ENCODE measurements at regions not wholly inside any gene's neighbourhood (a gene's known extent, or its start where the extent isn't known, plus 50 kb on each side); places are given as distances from the start of the nearest gene placed in this dataset.
A peak's percentile ranks its signal among the peaks of the same experiment; 100 is the strongest.

GRCh38 chr2:228444161-228444560 is 262.7 kb upstream of the SPHKAP start:
- H3K79me2 ChIP-seq (ENCODE audit: control insufficient read depth, insufficient read depth, low read length) = no peaks in the 10 kb centered on the region
- H3K4me1 ChIP-seq (ENCODE audit: control insufficient read depth, extremely low read depth, insufficient read depth, low read length) = no peaks in the 10 kb centered on the region
- no peaks in the 10 kb centered on the region for H3K27me3 ChIP-seq (ENCODE audit: control insufficient read depth, insufficient read depth, low read length)
- H3K4me2 ChIP-seq (ENCODE audit: extremely low read depth, insufficient read depth, low read length) = no peak overlapping the region
- no peak overlapping the region for H3K4me3 ChIP-seq (replicated peaks in 1 of 4; ENCODE audit: control extremely low read depth in 1 of 4, insufficient read depth in 1 of 4, low read depth in 3 of 4, low read length in 4 of 4)
- H3K9me3 ChIP-seq (ENCODE audit: control insufficient read depth, insufficient read depth, low read depth, low read length) = no peaks in the 10 kb centered on the region
- TF ChIP-seq EZH2 (IDR thresholded peaks at IDR 0.05; ENCODE audit: low read length, missing control alignments) (no peak), CTCF (conservative IDR thresholded peaks at IDR 0.05 in 1 of 2, IDR thresholded peaks at IDR 0.05 in 1 of 2; ENCODE audit: low read depth in 1 of 2, low read length in 2 of 2) (no peak)
- no peaks in the 10 kb centered on the region for H3K36me3 ChIP-seq (ENCODE audit: control insufficient read depth, insufficient read depth, low read length)
- no peak overlapping the region for H3K9ac ChIP-seq (ENCODE audit: insufficient read depth, low read length)
- H3K27ac ChIP-seq (ENCODE audit: insufficient read depth, low read length) = no peak overlapping the region
- no peaks in the 10 kb centered on the region for H4K20me1 ChIP-seq (ENCODE audit: control insufficient read depth, extremely low read depth, insufficient read depth, low read length)
- DNase-seq (ENCODE audit: low read depth in 2 of 2) = no peak
- H2AFZ ChIP-seq (ENCODE audit: low read length) = no peak overlapping the region

GRCh38 chr2:228433721-228434120 is 252.2 kb upstream of the SPHKAP start:
- H3K36me3 ChIP-seq (ENCODE audit: control insufficient read depth, insufficient read depth, low read length) = no peaks in the 10 kb centered on the region
- no peak overlapping the region for H3K4me3 ChIP-seq (replicated peaks in 1 of 4; ENCODE audit: control extremely low read depth in 1 of 4, insufficient read depth in 1 of 4, low read depth in 3 of 4, low read length in 4 of 4)
- no peak overlapping the region for H3K4me2 ChIP-seq (ENCODE audit: extremely low read depth, insufficient read depth, low read length)
- TF ChIP-seq CTCF (conservative IDR thresholded peaks at IDR 0.05 in 1 of 2, IDR thresholded peaks at IDR 0.05 in 1 of 2; ENCODE audit: low read depth in 1 of 2, low read length in 2 of 2) = no peak
- TF ChIP-seq EZH2 (IDR thresholded peaks at IDR 0.05; ENCODE audit: low read length, missing control alignments) = no peak
- no peak overlapping the region for H3K9ac ChIP-seq (ENCODE audit: insufficient read depth, low read length)
- H3K9me3 ChIP-seq (ENCODE audit: control insufficient read depth, insufficient read depth, low read depth, low read length) = no peaks in the 10 kb centered on the region
- no peaks in the 10 kb centered on the region for H4K20me1 ChIP-seq (ENCODE audit: control insufficient read depth, extremely low read depth, insufficient read depth, low read length)
- H3K27ac ChIP-seq (ENCODE audit: insufficient read depth, low read length) = no peak overlapping the region
- no peaks in the 10 kb centered on the region for H3K27me3 ChIP-seq (ENCODE audit: control insufficient read depth, insufficient read depth, low read length)
- H3K79me2 ChIP-seq (ENCODE audit: control insufficient read depth, insufficient read depth, low read length) = no peaks in the 10 kb centered on the region
- H3K4me1 ChIP-seq (ENCODE audit: control insufficient read depth, extremely low read depth, insufficient read depth, low read length) = no peaks in the 10 kb centered on the region
- DNase-seq (ENCODE audit: low read depth in 2 of 2) = peak in 1 of 2 donors; percentile 6
- no peak overlapping the region for H2AFZ ChIP-seq (ENCODE audit: low read length)

GRCh38 chr2:228432116-228432515 is 250.6 kb upstream of the SPHKAP start:
- H3K4me1 ChIP-seq (ENCODE audit: control insufficient read depth, extremely low read depth, insufficient read depth, low read length) = no peaks in the 10 kb centered on the region
- H4K20me1 ChIP-seq (ENCODE audit: control insufficient read depth, extremely low read depth, insufficient read depth, low read length) = no peaks in the 10 kb centered on the region
- no peaks in the 10 kb centered on the region for H3K9me3 ChIP-seq (ENCODE audit: control insufficient read depth, insufficient read depth, low read depth, low read length)
- TF ChIP-seq EZH2 (IDR thresholded peaks at IDR 0.05; ENCODE audit: low read length, missing control alignments) (no peak), CTCF (conservative IDR thresholded peaks at IDR 0.05 in 1 of 2, IDR thresholded peaks at IDR 0.05 in 1 of 2; ENCODE audit: low read depth in 1 of 2, low read length in 2 of 2) (no peak)
- no peaks in the 10 kb centered on the region for H3K79me2 ChIP-seq (ENCODE audit: control insufficient read depth, insufficient read depth, low read length)
- no peak overlapping the region for H3K9ac ChIP-seq (ENCODE audit: insufficient read depth, low read length)
- no peak overlapping the region for H3K27ac ChIP-seq (ENCODE audit: insufficient read depth, low read length)
- H3K4me2 ChIP-seq (ENCODE audit: extremely low read depth, insufficient read depth, low read length) = no peak overlapping the region
- H3K36me3 ChIP-seq (ENCODE audit: control insufficient read depth, insufficient read depth, low read length) = no peaks in the 10 kb centered on the region
- H3K27me3 ChIP-seq (ENCODE audit: control insufficient read depth, insufficient read depth, low read length) = no peaks in the 10 kb centered on the region
- DNase-seq (ENCODE audit: low read depth in 2 of 2) = no peak
- H2AFZ ChIP-seq (ENCODE audit: low read length) = no peak overlapping the region
- no peak overlapping the region for H3K4me3 ChIP-seq (replicated peaks in 1 of 4; ENCODE audit: control extremely low read depth in 1 of 4, insufficient read depth in 1 of 4, low read depth in 3 of 4, low read length in 4 of 4)
